ENCODE measurements at regions not wholly inside any gene's neighbourhood (a gene's known extent, or its start where the extent isn't known, plus 50 kb on each side); places are given as distances from the start of the nearest gene placed in this dataset.

DNA sequence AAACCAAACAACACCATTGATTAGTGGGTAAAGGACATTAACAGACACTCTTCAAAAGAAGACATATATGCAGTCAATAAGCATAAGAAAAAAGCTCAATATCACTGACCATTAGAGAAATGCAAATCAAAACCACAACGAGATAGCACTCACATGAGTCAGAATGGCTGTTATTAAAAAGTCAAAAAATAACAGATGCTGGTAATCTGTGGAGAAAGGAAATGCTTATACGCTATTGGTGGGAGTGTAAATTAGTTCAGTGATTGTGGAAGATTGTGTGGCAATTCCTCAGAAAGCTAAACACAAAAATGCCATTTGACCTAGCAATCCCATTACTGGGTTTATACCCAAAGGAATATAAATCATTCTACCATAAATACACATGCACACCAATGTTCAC, 182.6 kb downstream of the TRPC6 start:
- H3K9me3 ChIP-seq: no peaks in the 10 kb centered on the region
- no peaks in the 10 kb centered on the region for H3K27me3 ChIP-seq
- DNase-seq: no peak
- H3K36me3 ChIP-seq: no peaks in the 10 kb centered on the region
- no peak overlapping the region for H3K4me3 ChIP-seq

GRCh38 chr11:101397979-101398378, 185.8 kb downstream of the TRPC6 start:
- no peaks in the 10 kb centered on the region for H3K36me3 ChIP-seq
- no peaks in the 10 kb centered on the region for H3K9me3 ChIP-seq
- H3K27me3 ChIP-seq: no peaks in the 10 kb centered on the region
- no peak for DNase-seq
- H3K4me3 ChIP-seq: no peak overlapping the region

- Histone ChIP-seq H3K27me3 (no peaks in the 10 kb centered on the region), H3K4me3 (no peak overlapping the region), H3K9me3 (no peaks in the 10 kb centered on the region), H3K36me3 (no peaks in the 10 kb centered on the region)
- no peak for DNase-seq
Observed at GRCh38 chr11:101390539-101390938, 193.3 kb downstream of the TRPC6 start.

GRCh38 chr11:101369835-101370234, 214.0 kb downstream of the TRPC6 start:
- Histone ChIP-seq H3K9me3 (no peaks in the 10 kb centered on the region), H3K4me3 (no peak overlapping the region), H3K27me3 (no peaks in the 10 kb centered on the region), H3K36me3 (no peaks in the 10 kb centered on the region)
- DNase-seq: no peak

DNA sequence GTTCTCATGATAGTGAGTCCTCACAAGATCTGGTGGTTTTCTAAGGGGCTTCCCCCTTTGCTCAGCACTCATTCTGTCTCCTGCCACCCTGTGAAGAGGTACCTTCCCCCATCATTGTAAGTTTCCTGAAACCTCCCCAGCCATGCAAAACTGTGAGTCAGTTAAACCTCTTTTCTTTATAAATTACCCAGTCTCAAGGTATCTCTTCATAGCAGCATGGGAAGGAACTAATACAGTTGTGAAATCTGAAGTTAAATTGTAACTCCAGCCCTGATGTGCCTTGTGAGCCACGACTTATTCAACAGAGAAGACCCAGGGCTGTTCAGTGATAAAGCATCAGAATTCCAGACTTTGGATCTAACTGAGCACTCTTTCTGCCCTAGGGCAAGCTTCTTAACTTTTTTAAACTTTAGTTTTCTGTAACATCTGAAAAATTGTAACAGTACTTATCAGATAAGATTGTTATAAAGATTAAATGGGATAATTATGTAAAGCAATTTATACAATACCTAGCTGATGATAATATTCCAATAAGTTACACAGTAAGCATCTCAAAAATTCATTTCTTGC, 220.0 kb downstream of the TRPC6 start:
- Histone ChIP-seq H3K4me3 (no peak overlapping the region), H3K9me3 (no peaks in the 10 kb centered on the region), H3K36me3 (no peaks in the 10 kb centered on the region), H3K27me3 (no peaks in the 10 kb centered on the region)
- no peak for DNase-seq

DNA sequence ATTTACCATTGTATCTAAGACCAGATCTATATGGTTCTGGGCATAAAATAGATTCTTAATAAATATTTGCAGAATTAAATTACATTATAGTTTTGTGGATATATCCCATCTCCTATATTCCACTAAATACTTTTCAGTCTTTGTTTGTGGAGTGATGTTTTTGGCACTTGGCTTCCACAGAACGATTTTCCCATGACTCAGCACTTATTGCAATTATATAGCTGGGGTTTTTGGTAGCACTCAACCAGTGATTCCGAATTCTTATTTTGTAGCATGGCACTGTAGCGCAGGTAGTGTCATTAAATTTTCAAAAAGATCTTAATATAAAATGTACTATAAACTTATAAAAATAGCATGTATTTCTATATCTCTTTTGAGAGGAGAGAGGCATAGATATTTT, 221.2 kb downstream of the TRPC6 start:
- Histone ChIP-seq H3K4me3 (no peak overlapping the region), H3K27me3 (no peaks in the 10 kb centered on the region), H3K36me3 (no peaks in the 10 kb centered on the region), H3K9me3 (no peaks in the 10 kb centered on the region)
- no peak for DNase-seq

- H3K4me3 ChIP-seq: no peak overlapping the region
- no peak for DNase-seq
- no peaks in the 10 kb centered on the region for H3K36me3 ChIP-seq
- no peaks in the 10 kb centered on the region for H3K27me3 ChIP-seq
- no peaks in the 10 kb centered on the region for H3K9me3 ChIP-seq
Observed at GRCh38 chr11:101357771-101358170, 226.0 kb downstream of the TRPC6 start.

GRCh38 chr11:101354801-101355200, 225.2 kb upstream of the PGR start:
- no peak overlapping the region for H3K4me3 ChIP-seq
- H3K27me3 ChIP-seq: no peaks in the 10 kb centered on the region
- no peaks in the 10 kb centered on the region for H3K9me3 ChIP-seq
- no peaks in the 10 kb centered on the region for H3K36me3 ChIP-seq
- no peak for DNase-seq

- H3K36me3 ChIP-seq: no peaks in the 10 kb centered on the region
- no peak for DNase-seq
- H3K4me3 ChIP-seq: no peak overlapping the region
- peaks cover 2% of the 10 kb centered on the region; the same call in 1 of the 2 replicates for H3K27me3 ChIP-seq
- H3K9me3 ChIP-seq: no peaks in the 10 kb centered on the region
Observed at GRCh38 chr11:101348786-101349185, 219.2 kb upstream of the PGR start.

GRCh38 chr11:101346591-101346990, 217.0 kb upstream of the PGR start:
- no peak for DNase-seq
- no peak overlapping the region for H3K4me3 ChIP-seq
- H3K27me3 ChIP-seq: peaks cover 2% of the 10 kb centered on the region; the same call in 1 of the 2 replicates

GRCh38 chr11:101345891-101346290, 216.3 kb upstream of the PGR start:
- no peaks in the 10 kb centered on the region for H3K9me3 ChIP-seq
- no peaks in the 10 kb centered on the region for H3K36me3 ChIP-seq
- DNase-seq: no peak
- peaks cover 2% of the 10 kb centered on the region; the same call in 1 of the 2 replicates for H3K27me3 ChIP-seq
- no peak overlapping the region for H3K4me3 ChIP-seq

More at GRCh38 chr11:101346591-101346990, 217.0 kb upstream of the PGR start:
- Histone ChIP-seq H3K36me3 (no peaks in the 10 kb centered on the region), H3K9me3 (no peaks in the 10 kb centered on the region)

DNA sequence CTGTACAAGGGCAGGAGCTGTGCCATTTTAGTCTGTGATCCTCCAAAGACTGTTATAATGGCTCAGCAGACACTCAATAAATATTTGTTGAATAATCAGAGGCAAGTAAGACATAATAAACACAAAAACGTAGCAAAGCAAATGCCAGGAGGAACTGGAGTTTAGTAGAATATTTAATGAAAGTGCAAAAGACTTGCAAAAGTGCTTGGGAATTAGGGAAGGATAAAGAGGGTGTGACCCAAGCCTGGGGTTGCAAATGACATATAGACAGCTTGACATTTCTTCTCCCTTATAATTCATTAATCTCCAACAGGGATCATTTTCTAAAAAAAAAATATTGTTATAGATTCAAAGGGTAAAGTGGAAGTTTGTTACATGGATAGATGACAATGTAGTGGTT, 212.7 kb upstream of the PGR start:
- Histone ChIP-seq H3K4me3 (no peak overlapping the region), H3K9me3 (no peaks in the 10 kb centered on the region), H3K27me3 (no peaks in the 10 kb centered on the region; the same call in 1 of the 2 replicates), H3K36me3 (no peaks in the 10 kb centered on the region)
- DNase-seq: no peak

- H3K9me3 ChIP-seq: no peaks in the 10 kb centered on the region
- DNase-seq: no peak
Observed at GRCh38 chr11:101341578-101341977, 212.0 kb upstream of the PGR start.

DNA sequence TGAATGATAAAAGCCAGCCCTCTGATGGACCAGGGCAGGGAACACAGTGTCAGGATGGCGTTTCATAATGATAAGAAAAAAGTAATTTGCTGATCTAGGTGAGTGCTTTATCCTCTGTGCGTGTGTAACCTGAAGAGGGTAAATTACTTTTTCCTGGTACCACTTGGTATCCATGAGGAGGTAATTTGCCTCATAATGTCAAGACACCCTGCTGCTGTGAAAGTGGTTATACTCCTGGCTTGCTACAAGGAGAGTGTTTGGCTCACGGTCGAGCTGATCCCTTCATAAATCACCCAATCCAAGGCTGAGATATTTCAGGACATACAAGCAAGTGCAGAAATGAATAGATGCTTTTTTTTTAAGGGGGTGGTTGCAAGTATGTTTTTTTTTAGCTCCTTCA, 207.2 kb upstream of the PGR start:
- DNase-seq: no peak

More at GRCh38 chr11:101341578-101341977, 212.0 kb upstream of the PGR start:
- H3K4me3 ChIP-seq: no peak overlapping the region
- H3K27me3 ChIP-seq: no peaks in the 10 kb centered on the region; the same call in 1 of the 2 replicates
- H3K36me3 ChIP-seq: no peaks in the 10 kb centered on the region

GRCh38 chr11:101336155-101336554, 206.5 kb upstream of the PGR start:
- no peaks in the 10 kb centered on the region for H3K27me3 ChIP-seq
- H3K4me3 ChIP-seq: no peak overlapping the region
- no peaks in the 10 kb centered on the region for H3K9me3 ChIP-seq
- H3K36me3 ChIP-seq: no peaks in the 10 kb centered on the region
- no peak for DNase-seq

More for the DNA sequence above, 207.2 kb upstream of the PGR start:
- Histone ChIP-seq H3K4me3 (no peak overlapping the region), H3K9me3 (no peaks in the 10 kb centered on the region), H3K36me3 (no peaks in the 10 kb centered on the region), H3K27me3 (no peaks in the 10 kb centered on the region)

DNA sequence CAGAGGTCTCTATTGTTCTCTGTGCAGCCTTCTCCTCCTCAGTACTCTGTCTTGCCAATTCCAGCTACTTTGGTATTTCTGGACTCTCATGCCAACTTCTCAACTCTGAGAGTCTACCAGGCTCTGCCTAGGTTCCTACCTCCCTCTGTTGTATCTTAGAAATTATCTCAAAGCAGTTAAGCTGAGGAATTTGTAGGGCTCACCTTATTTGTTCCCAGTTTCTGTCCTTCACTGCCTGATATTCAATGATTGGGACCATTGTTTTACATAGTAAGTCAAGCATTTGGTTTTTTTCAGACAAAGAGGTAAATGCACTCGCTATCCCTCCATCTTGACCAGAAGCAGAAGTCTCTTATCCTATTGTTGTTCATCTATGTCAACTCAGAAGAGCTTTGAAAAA, 205.0 kb upstream of the PGR start:
- Histone ChIP-seq H3K4me3 (no peak overlapping the region), H3K27me3 (no peaks in the 10 kb centered on the region)

DNA sequence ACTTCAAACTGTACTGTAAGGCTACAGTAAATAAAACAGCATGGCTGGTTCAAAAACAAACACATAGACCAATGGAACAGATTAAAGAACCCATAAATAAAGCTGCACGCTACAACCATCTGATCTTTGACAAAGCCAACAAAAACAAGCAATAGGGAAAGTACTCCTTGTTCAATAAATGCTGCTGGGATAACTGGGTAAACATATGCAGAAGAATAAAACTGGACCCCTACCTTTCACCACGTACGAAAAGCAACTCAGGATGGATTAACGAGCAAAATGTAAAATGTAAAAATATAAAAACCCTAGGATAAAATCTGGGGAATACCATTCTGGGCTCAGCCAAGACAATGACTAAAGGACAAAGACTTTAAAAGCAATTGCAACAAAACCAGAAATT, 201.8 kb upstream of the PGR start:
- no peak for DNase-seq
- no peak overlapping the region for H3K4me3 ChIP-seq
- no peaks in the 10 kb centered on the region for H3K9me3 ChIP-seq
- no peaks in the 10 kb centered on the region for H3K36me3 ChIP-seq
- H3K27me3 ChIP-seq: no peaks in the 10 kb centered on the region

More for the DNA sequence above, 205.0 kb upstream of the PGR start:
- no peak for DNase-seq
- no peaks in the 10 kb centered on the region for H3K9me3 ChIP-seq
- H3K36me3 ChIP-seq: no peaks in the 10 kb centered on the region

DNA sequence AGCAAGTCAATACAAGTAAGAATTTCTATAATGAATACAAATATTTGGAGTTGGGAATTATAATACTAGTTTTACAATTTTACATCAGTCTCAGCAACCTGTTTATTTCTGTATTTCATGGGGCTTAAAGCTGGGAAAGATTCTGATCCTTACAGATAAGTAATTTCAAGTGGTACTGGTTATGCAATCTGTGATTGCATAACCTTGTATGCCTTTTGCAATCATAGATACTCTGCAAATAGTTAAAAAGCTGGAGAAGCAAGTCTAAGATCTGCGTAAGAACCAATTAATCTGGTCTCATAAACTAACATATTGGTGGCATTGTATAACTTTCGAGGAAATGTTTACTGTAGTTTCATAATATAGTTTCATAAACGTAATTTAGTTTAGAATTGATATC, 198.3 kb upstream of the PGR start:
- H3K27me3 ChIP-seq: no peaks in the 10 kb centered on the region
- DNase-seq: no peak
- no peak overlapping the region for H3K4me3 ChIP-seq
- H3K36me3 ChIP-seq: no peaks in the 10 kb centered on the region
- H3K9me3 ChIP-seq: no peaks in the 10 kb centered on the region

DNA sequence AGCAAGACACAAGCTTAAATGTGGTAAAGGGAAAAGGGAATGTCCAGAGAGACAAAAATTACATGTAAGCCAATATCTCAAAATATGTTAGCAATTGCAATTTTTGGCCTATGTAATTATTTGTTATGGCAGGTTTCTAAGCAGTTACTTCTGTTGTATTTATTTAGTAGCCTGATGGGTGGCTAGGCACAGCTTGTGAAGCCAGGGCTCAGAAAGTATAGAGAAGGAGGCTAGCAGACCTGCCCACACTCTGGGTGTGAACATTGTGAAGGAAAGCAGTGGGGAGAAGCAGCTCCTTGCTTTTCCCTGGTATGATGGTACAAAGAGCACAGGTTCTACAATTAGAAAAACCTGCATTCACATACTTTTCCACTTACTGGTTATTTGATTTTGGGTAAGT, 196.5 kb upstream of the PGR start:
- Histone ChIP-seq H3K4me3 (no peak overlapping the region), H3K9me3 (no peaks in the 10 kb centered on the region), H3K27me3 (no peaks in the 10 kb centered on the region), H3K36me3 (no peaks in the 10 kb centered on the region)
- no peak for DNase-seq
